Nucleus accumbens (tissue), 56 donors: ENCODE measurements at regions not wholly inside any gene's neighbourhood (a gene's known extent, or its start where the extent isn't known, plus 50 kb on each side); places are given as distances from the start of the nearest gene placed in this dataset.

ENCODE experiments used
- DNase-seq, 56 donors: peaks; one replicate each; lab custom pipeline; 2025; lab: John Stamatoyannopoulos, UW

DNA sequence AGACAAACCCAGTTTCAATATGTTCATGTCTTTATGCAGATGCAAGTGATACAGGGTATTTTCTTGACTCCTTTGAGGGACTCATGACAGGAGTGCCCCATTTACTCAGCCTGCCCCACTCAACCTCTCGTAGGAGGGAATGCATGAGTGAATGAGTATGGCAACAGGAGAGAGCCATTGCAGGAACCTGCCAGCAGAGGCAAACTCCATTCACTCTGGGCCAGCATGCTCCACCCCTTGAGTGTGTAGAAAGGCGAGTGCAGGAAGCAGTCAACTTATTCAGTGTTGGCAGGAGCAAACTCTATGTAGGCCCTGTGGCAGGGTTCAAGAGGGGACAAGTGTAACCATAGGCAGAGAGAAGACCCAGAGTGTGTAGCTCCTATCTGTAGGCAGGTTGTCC, 1526.3 kb downstream of the PLA2G4A start:
- no peak for DNase-seq

DNA sequence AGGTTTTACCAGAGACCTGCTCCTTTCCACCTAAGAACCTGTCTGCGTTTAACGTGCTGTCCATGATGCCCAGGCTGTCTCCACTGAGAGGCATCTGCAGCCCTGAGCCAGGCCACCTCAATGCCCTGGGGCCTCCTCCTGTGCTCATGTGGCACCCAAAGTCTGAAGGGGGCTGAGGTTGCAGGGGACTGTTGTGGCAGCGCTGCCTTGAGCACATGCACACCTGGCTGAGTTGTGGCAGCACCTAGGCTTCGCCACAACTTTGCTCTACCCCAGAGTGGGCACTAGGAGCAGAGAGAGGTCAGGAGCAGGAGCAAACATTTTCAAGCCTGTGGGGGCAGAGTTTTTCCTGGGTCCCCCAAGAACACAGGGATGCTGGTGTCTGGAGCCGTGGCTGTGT, 1527.1 kb downstream of the PLA2G4A start:
- DNase-seq, result no peak

DNA sequence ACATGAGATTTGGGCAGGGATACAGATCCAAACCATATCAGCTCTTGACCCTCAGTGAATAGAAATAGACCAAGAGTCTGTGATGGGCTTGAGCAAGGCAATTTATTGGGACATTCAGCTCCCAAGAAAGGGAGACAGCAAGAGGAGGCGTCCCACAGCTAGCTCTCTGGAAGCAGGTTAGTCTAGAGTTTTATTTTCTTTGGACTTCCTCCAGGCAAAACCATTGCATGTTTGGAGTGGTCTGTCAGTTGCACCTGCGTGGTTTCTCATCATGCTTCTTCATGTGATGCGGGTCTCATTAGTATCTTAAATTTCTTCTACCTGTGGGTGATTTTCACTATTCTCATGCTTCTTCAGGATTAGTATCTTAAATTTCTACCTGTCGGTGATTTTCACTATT, 1530.6 kb downstream of the PLA2G4A start:
- no peak for DNase-seq

DNA sequence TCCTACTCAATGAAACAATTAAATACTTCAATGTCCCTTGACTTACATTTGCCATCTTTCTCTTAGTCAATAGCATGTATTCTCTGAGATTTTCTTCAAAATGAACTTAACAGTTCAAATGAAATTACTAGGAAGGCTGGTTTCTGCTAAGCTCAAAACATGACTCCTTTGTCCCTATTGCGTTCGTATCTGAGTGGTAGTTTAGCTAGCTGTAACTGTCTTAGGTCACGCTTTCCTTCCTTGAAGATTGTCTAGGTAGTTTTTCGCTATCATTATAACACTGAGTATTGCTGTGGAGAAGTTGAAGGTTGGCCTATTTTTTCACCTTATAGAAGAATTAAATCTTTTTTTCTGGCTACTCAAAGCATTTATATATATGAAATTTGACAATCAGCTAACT, 1535.2 kb downstream of the PLA2G4A start:
- DNase-seq, result no peak

DNA sequence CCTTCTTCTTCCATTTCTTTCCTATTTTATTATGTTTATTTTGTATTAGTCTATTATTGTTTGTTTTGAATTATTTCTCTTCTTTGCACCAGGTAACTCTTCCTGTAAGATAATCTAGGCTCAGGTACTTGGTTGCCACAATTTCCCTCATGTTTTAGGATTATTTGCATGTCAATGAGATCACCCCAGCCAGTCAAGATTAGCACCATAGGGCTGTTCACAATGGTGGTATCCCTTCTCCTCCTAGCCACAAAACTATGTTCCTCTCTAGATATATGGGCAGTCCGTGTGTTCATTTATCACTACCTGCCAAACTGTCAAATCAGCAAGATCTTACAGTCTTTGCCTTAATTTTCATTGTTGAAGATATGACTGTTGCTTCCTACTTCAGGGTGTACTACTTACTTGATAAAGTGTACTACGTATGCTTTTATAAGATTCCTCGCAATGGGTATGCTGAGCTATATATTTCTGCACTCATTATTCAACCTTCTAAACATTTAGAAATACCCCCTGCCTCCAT, 1536.2 kb downstream of the PLA2G4A start:
- no peak for DNase-seq

DNA sequence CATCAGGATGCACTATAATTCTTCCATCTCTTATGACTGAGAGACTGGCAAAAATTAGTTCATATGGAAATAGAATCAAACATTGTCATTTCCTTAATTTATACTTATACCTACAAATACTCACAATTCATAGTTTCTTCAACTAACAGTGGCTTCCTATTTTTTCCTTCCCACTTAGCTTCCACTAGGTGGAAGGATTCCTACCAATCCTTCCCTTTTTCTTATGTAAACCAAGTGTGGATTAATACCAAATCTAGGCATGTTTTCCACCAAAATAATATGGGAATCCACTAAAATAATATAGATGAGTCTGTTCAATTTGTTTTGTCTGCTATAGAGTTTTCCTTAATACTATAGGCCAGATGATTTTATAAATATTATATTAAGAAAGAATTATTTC, 1537.1 kb downstream of the PLA2G4A start:
- DNase-seq, result no peak

DNA sequence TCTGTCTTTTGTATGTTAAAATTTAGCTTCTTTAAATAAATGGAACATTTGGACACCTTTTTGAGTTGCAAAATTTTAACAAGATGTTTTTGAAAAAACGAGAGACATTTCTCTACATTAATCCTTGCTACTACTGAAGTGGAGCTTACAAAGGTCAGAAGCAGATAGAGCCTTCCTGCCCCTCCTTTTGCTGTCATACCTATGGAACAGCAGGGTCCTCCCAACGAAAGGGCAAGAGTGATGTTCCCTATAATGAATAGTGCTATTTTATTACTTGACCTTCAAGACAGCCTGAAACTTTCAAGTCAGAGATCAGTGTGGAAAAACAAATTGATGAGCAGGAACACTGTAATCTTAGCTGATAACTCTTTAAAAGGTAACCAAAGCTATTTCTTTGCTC, 1538.9 kb downstream of the PLA2G4A start:
- DNase-seq, result no peak

DNA sequence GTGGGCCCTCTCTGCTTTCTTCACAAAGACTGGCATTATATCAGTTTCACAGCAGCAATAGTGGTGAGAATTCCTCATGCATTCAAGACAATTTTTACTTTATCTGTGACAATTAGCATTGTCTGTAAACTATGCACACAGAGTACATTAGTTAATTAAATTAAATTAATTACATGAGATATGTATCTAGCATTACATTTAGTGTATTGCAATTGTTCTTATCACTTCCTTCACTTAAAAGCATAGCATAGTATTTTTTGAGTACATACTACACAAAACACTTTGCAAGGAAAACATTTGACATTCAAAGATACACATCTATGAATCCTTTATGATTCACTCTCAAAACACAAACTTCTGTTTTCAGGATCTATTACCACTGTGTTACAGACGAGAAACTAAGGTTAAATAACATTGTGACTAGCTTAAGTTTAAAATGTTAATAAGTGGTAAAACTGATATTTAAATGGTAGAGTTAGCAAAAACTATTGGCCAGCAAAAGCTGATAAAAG, 1542.6 kb downstream of the PLA2G4A start:
- DNase-seq, result no peak

DNA sequence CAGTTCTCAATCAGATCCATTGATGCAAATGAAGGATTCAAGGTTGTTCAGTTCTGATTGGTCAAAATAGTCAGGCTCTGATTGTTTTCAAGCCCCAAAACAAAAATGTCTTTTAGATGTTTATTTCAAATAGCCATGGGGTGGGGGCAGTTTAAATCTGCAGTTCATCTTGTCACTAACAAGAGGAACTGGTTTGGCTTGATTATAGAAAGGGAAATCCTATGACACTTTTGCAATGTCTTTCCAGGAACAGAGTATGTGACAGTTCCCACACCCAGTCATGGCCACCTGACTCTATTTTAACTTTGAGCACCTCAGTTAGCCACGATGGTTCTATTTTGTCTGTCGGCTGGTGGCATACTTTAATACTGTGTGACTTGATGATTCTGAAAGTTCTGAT, 1544.1 kb downstream of the PLA2G4A start:
- no peak for DNase-seq

DNA sequence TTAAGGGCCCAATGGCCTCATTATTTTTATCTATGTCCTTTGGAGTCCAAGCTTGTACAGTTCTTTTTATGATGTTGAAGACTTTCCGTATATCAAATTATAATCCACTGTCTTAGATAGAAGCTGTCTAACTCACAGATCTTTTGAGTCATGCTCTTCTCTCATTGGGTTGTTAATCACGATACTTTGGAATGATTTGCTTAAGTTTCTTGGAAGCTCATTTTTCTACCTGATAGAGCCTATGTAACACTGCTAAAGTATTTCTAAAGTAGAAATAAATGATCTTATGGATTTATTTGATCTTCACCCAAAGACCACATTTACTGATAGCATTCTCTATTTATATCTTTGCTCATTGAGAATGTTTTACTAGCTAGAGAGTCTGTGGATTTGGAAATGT, 1554.1 kb downstream of the PLA2G4A start:
- no peak for DNase-seq

DNA sequence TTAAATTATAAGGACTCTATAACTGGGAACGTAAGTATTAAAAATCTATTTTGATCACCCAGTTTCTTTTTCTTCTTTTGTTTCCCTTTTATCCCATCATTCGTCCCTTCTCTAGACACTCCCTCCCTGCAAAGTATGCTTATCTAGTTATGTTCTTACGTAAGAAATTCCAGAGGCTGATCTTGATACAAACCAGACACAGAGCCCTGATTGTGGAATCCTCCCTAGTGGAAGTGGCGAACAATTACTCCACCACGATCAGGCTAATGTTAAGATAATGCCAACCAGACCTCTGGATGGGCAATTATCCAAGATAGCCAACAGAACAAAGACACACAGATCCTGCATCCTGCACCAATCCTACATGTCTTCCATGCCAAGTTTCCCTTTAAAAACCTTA, 1557.4 kb downstream of the PLA2G4A start:
- DNase-seq, result no peak

DNA sequence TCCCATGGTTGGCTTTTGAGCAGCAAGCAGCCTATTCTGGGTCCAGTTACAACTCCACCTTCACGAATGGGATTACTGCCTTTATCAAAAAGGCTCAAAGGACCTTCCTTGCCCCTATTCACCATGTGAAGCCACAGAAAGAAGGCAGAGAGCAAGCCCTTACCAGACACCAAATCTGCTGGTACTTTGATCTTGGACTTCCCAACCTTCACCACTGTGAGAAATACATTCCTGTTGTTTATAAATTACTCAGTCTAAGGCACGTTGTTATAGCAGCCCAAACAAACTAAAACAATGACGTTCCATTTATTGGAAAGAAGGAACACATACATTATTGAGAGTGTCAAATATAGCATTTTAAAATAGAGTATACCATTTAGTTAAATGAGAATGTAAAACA, 1557.9 kb downstream of the PLA2G4A start:
- no peak for DNase-seq

DNA sequence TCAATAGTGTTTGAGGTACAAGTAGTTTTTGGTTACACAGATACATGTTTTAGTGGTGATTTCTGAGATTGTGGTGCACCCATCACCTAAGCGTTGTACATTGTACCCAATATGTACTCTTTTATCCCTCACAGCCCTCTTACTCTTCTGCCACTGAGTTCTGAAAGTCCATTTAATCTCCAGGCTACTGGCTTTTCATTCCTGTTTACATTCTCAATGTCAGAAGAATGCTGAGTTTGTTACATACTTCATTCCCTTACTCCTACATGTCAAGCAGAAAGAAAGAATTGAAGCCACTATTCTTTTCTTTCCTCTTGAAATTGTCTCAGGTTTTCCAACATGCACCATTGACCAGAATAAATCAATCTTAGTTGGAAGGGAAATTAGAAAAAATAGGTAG, 1565.9 kb downstream of the PLA2G4A start:
- DNase-seq, result no peak

DNA sequence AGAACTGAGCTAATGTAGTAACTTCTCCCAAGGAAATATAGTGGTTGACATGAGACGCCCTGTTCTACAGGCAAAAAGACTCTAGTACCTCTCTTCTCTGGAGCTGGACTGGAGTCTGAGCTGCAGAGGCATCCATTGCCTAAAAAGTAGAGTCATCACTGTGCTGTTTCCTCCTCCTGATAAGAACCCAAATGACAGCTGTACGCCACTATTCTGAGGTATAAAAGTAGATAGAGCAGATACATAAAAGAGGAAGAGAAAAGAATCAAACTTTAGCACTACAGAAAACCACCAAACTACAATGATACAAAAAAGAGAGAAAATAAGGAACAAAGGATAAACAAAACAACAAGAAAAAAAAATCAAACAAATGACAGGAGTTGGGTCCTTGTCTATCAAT, 1568.8 kb downstream of the PLA2G4A start:
- no peak for DNase-seq

DNA sequence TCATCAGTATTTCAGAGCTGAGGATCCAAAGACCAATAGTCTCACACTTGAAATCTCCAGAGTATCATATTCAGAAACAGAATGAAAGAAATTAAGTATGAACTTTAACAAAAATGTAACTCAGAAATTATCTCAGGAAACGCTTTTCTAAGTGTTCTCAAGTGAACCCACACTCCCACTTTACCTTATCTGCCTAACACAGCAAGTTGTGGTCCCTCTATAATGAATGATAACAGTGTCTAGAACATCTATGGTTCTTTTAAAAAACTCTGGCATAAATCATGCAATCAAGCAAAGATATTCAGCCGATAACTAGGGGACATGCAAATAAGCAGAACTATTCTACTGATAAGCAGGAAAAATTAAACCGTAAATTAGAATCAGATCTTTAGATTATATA, 1574.2 kb downstream of the PLA2G4A start:
- DNase-seq, result no peak

DNA sequence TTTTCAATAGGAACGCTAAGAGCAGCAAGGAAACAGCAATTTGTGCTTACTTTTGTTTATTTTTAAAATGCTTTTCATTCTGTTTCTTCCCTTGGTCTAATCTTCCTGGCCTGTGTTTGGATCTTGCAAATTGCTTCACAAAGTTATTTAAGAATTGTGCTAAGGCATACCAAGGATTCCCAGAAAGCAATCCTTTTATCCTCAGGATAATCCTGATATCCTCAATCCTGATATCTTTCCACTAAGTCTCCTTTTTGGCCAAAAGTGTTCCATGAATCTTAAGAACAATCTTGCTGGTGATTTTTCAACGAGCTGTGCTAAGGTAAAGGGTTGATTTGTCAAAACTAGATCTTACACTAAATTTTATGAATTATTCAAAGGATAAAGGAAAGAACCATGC, 1577.9 kb downstream of the PLA2G4A start:
- no peak for DNase-seq

DNA sequence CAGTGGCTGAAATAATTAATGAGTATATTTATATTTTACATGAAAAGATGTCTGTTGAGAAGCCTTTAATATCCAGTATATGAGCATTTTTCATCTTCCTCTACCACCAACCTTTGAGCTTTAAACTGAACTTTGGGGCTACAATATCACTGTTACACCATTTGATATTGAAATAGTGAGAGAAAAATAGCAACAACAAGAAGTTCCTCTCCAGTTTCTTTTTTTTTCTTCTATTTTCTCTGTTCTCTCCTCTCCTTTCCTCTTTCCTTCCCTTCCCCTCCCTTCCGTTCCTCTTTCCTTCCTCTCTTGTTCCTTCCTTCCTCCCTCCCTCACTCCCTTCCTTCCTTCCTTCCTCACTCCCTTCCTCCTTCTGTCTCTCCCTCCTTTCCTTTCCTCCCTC, 1591.4 kb downstream of the PLA2G4A start:
- DNase-seq, result no peak

DNA sequence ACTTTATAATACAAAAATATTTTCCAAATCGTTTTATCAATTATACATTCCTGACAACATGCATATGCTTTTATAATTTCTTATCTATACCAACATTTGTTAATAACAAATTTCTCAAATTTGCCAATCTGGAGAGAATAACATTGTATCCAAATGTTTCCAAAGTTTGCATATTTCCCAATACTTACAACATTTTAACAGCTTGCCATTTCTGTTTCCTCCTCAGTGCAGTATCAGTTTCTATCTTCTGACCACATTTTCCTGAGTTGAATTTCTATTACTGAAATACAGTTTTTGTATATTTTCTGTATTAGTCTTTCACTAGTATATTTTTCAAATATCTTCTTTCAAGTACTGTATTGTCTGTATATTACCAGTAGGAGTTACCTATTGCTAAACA, 1594.3 kb downstream of the PLA2G4A start:
- DNase-seq, result no peak

DNA sequence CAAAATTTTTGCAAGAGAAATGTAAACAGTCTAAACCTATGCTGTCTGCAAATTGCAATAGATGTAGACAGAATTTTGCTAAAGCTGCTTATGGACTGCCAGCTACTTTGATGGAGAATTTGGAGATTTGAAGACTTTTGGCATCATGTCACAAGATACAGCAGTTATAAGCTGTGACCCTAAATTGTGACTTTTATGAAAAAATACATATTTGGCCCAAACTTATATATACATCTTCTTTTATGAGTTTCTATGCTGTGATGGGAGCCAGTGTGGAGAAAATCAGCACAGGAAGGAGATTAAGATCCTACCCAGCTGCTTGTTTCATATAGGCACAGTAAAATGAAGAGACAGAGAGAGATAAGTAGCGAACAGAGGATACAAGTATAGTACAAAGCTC, 1595.4 kb downstream of the PLA2G4A start:
- no peak for DNase-seq

DNA sequence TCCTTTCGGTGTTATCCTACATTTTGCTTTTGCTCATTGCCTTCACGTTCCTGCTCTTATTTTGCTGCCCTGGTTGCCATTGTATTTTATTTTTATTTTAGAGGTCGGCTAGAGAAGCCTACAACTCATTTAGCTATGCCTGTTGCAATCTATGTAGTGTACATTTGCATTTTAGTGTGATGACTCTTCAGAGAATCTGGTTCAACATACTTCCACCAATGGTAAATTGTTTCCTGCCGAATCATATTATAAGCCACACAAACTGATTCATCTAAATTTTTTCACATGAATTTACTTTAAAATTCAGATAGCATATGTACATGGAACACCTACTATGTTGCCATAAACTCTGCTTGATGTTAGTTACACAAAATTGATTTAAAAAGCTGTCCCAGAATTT, 1596.9 kb downstream of the PLA2G4A start:
- DNase-seq, result no peak

DNA sequence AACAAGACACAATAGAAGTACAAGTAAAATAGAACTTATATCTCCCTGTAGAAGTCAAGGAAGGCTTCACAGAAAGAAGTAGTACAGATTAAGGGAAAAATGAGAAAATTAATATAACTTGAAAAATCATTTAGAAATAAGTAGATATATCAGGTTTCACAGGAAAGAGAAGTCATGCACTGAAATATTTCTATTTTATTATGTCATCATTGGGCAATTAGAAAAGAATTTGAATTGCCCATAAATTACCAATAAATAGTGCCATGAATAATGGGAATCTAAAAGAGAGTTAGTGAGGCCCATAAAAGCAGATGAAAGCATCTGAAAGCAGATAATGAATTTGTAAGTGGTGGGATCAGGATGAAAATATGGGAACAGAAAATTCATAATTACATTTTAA, 1597.8 kb downstream of the PLA2G4A start:
- no peak for DNase-seq

DNA sequence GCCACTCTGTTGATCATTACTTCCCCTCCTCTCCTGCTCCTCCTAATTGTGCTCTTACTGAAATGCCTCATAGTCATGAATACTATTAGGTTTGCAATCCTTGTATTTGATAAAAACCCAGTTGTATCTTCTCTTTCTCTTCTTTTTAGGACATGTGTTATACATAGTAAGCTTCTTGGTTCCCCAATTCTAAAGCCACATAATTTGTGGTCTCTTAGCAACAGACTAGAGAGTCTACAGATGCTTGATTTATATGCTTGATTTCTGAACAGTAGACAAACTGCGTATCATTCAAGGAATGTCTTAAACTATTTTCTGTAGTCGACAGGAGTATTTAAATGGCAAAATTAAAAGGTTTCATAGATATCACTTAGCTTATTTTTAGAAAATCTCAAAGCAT, 1598.9 kb downstream of the PLA2G4A start:
- no peak for DNase-seq

DNA sequence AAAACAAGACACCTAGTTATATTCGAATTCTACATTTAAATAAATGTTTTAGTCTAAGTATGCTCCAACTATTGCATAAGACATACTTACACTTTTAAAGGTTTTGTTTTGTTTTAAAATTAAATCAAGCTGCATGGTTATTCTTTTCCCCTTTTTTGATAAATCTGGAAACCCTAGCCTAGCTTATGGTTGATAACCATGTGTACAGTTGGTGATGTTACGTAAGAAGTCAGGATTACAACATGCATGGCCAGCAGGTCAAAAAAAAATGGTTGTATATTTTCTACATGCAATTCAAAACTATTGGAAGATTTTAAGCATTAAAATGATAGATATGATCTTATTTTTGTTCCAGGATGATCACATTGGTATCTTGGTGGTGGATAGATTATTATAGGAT, 1600.6 kb downstream of the PLA2G4A start:
- DNase-seq, result no peak
